ENCODE measurements at regions not wholly inside any gene's neighbourhood (a gene's known extent, or its start where the extent isn't known, plus 50 kb on each side); places are given as distances from the start of the nearest gene placed in this dataset.
A peak's percentile ranks its signal among the peaks of the same experiment; 100 is the strongest.
"Not testable (repeated sequence)": the region's sequence is repeated elsewhere in the genome, so short reads cannot be mapped to it uniquely, and the experiment has no call there.

- no peak for DNase-seq
These were observed 356.3 kb downstream of the VRK1 start for GRCh38 chr14:97153527-97153926.

- no peak for DNase-seq
These were observed 358.1 kb downstream of the VRK1 start for GRCh38 chr14:97155320-97155719.

GRCh38 chr14:97155814-97156213 is 358.6 kb downstream of the VRK1 start:
- no peak for DNase-seq

- DNase-seq: no peak
These were observed 359.5 kb downstream of the VRK1 start for GRCh38 chr14:97156705-97157104.

GRCh38 chr14:97158102-97158501 is 360.9 kb downstream of the VRK1 start:
- no peak for DNase-seq

- DNase-seq: no peak
These were observed 361.9 kb downstream of the VRK1 start for GRCh38 chr14:97159124-97159523.

- DNase-seq: no peak
These were observed 365.4 kb downstream of the VRK1 start for GRCh38 chr14:97162621-97163020.

GRCh38 chr14:97164021-97164420 is 366.8 kb downstream of the VRK1 start:
- no peak for DNase-seq

GRCh38 chr14:97166497-97166896 is 369.3 kb downstream of the VRK1 start:
- no peak for DNase-seq

GRCh38 chr14:97167577-97167976 is 370.4 kb downstream of the VRK1 start:
- DNase-seq: not testable (repeated sequence)

- no peak for DNase-seq
These were observed 375.5 kb downstream of the VRK1 start for GRCh38 chr14:97172644-97173043.

GRCh38 chr14:97177016-97177415 is 379.8 kb downstream of the VRK1 start:
- DNase-seq: peak; percentile 12

- no peak for DNase-seq
These were observed 380.5 kb downstream of the VRK1 start for GRCh38 chr14:97177635-97178034.

- no peak for DNase-seq
These were observed 381.6 kb downstream of the VRK1 start for GRCh38 chr14:97178781-97179180.

- no peak for DNase-seq
These were observed 382.4 kb downstream of the VRK1 start for GRCh38 chr14:97179573-97179972.

- DNase-seq: no peak
These were observed 383.4 kb downstream of the VRK1 start for GRCh38 chr14:97180304-97181200.

GRCh38 chr14:97185186-97185585 is 388.0 kb downstream of the VRK1 start:
- DNase-seq: peak; percentile 2

GRCh38 chr14:97187916-97188315 is 390.7 kb downstream of the VRK1 start:
- no peak for DNase-seq

GRCh38 chr14:97196336-97196735 is 399.2 kb downstream of the VRK1 start:
- no peak for DNase-seq

- DNase-seq: no peak
These were observed 401.6 kb downstream of the VRK1 start for GRCh38 chr14:97198813-97199212.

GRCh38 chr14:97200245-97200644 is 403.1 kb downstream of the VRK1 start:
- DNase-seq: no peak

GRCh38 chr14:97206916-97207315 is 409.7 kb downstream of the VRK1 start:
- no peak for DNase-seq

- DNase-seq: no peak
These were observed 413.0 kb downstream of the VRK1 start for GRCh38 chr14:97210202-97210601.

GRCh38 chr14:97212399-97212798 is 415.2 kb downstream of the VRK1 start:
- DNase-seq: no peak

- no peak for DNase-seq
These were observed 416.5 kb downstream of the VRK1 start for GRCh38 chr14:97213720-97214119.
